T47D (cell line): ENCODE measurements at regions not wholly inside any gene's neighbourhood (a gene's known extent, or its start where the extent isn't known, plus 50 kb on each side); places are given as distances from the start of the nearest gene placed in this dataset.
"Not testable (repeated sequence)": the region's sequence is repeated elsewhere in the genome, so short reads cannot be mapped to it uniquely, and the experiment has no call there.

Source experiments
- DNase-seq, 2 experiments: peaks; one replicate each; pipeline versions ENCODE4 v3.0.0 to v3.0.0-alpha.2; 2011 to 2012; ENCODE audit warnings: low read depth in 1 of 2, low spot score in 1 of 2
- JUND ChIP-seq: IDR thresholded peaks from 2 replicates; pipeline ENCODE4 v1.6.1; 2012; ENCODE audit warnings: low read depth
- in situ Hi-C: cut with HindIII; loops from 2 replicates; pipeline ENCODE4 v1.10.0; 2016; ENCODE audit warnings: low sequenced_read_pairs, low pct_unique_long_range_greater_than_20kb

DNA sequence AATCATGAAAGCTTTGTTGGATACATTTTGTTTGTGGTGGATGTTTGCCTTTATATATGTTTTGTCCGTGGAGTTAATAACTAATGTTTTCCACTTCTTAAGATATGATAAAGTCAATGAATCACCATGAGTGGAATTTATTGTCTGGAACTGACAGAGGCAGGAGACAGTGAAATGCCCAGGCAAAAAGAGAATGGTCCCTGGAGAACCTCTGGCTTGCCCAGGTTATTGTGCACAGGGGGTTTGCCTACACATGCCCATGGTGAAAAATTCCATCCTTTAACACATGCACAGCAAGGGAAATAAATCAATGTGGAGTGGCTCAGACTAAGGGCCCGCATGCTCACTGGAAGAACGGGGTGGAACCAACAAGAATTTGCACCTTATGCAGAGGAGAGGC is 964.3 kb upstream of the GRIA3 start:
- DNase-seq, result no peak
- in situ Hi-C loops, result no loop called here
- no peak for TF ChIP-seq JUND

- in situ Hi-C loops, result no loop called here
- DNase-seq, result no peak
- TF ChIP-seq JUND, result no peak
Measured at GRCh38 chrX:122220644-122221373, 963.3 kb upstream of the GRIA3 start.

GRCh38 chrX:122221810-122222209 is 962.3 kb upstream of the GRIA3 start:
- in situ Hi-C loops, DNase-seq: not testable (repeated sequence)

DNA sequence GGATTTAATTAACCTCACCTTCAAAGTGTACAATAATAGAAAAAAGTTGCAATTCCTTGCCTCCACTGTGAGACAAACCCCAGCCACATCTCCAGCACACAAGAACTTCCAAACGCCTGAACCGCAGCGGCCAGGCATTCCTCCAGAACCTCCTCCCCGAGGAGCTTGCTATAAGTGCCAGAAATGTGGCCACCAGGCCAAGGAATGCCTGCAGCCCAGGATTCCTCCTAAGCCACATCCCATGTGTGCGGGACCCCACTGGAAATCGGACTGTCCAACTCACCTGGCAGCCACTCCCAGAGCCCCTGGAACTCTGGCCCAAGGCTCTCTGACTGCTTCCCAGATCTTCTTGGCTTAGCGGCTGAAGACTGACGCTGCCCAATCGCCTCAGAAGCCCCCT is 959.9 kb upstream of the GRIA3 start:
- in situ Hi-C loops, DNase-seq: not testable (repeated sequence)

GRCh38 chrX:122238801-122239200 is 945.3 kb upstream of the GRIA3 start:
- in situ Hi-C loops, result no loop called here
- no peak for TF ChIP-seq JUND
- DNase-seq, result no peak

DNA sequence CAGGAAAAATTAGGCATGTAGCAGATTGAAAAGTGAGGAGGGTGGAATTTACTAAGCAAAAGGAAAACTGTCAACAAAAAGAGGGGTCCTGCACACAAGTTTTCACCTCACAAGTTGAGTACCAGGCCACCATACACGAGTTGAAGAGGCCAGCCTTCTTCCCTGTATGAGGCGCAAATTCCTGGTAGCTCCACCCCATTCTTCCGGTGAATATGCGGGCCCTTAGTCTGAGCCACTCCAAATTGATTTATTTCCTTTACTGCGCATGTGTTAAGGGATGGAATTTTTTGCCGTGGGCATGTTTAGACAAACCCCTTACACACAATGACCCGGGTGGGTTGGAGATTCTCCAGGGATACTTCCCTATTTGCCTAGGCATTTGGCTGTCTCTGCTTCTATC is 942.1 kb upstream of the GRIA3 start:
- in situ Hi-C loops, result no loop called here
- DNase-seq, result no peak
- TF ChIP-seq JUND, result no peak

DNA sequence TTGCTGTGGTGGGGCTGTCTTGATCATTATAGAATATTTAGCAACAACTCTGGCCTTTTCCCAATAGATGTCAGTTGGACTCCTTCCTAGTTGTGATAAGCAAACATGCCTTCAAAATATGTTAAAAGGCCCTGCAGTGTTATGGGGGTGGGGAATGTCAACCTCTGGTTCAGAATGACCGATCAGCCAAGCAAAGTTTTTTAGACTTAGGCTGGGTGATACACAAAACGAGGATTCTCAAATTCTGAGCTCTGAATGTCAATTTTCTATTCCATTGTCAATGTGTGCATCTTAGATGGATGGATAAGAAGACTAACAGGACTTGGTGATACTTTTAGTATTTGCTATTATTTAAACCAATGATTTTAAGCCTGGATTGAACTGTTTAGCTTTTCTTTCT is 940.0 kb upstream of the GRIA3 start:
- in situ Hi-C loops, result no loop called here
- DNase-seq, result no peak

DNA sequence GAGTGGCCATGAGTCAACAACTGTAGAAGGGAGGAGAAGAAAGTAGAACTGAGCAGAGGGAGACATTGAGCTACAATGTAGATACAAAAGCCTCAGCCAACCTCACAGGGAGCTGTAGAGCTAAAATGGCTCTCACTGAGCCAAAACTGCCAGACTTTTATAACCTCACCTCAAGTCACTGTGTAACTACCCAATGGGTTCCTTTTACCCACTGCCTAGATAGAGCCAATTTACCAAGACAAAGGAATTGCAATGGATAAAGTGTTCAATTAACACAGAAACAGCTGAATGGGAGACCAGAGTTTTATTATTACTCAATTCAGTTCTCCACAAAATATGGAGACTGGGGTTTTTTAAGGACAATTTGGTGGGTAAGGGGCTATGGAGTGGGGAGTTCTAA is 938.9 kb upstream of the GRIA3 start:
- no peak for DNase-seq
- TF ChIP-seq JUND, result no peak
- in situ Hi-C loops, result no loop called here

More for the DNA sequence above, 940.0 kb upstream of the GRIA3 start:
- TF ChIP-seq JUND, result no peak

GRCh38 chrX:122245943-122246342 is 938.1 kb upstream of the GRIA3 start:
- in situ Hi-C loops, result no loop called here
- TF ChIP-seq JUND, result no peak
- no peak for DNase-seq

GRCh38 chrX:122246937-122247336 is 937.1 kb upstream of the GRIA3 start:
- in situ Hi-C loops, result no loop called here
- DNase-seq, result no peak
- TF ChIP-seq JUND, result no peak

DNA sequence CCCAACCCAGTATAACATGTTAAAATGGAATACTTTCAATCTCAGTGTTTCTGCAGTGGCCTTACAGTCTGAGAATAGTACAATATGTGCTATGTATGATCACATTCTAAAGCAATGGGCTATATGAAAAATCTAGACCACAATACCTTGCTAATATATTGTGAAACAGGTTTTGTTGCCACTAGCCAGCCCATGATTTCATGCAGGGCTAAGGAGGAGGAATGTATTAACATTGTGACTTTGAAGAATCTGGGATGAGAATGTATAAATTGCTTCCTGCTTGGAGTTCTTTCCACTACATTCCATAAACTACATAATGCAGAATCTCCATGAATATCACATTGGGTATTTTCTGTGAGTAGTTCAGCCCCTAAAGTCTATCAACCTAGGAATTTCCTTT is 935.4 kb upstream of the GRIA3 start:
- DNase-seq, result no peak
- in situ Hi-C loops, result no loop called here
- TF ChIP-seq JUND, result no peak

DNA sequence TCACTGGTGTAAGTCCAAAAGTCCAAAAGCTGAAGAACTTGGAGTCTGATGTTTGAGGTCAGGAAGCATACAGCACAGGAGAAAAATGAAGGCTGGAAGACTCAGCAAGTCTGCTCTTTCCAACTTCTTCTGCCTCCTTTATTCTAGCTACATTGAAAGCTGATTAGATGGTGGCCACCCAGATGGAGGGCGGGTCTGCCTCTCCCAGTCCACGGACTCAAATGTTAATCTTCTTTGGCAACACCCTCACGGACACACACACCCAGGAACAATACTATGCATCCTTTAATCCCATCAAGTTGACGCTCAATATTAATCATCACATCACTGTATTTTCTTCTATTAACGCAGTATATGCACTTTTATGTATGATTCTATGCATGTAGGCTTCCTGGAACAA is 931.6 kb upstream of the GRIA3 start:
- no peak for TF ChIP-seq JUND
- in situ Hi-C loops, result no loop called here

DNA sequence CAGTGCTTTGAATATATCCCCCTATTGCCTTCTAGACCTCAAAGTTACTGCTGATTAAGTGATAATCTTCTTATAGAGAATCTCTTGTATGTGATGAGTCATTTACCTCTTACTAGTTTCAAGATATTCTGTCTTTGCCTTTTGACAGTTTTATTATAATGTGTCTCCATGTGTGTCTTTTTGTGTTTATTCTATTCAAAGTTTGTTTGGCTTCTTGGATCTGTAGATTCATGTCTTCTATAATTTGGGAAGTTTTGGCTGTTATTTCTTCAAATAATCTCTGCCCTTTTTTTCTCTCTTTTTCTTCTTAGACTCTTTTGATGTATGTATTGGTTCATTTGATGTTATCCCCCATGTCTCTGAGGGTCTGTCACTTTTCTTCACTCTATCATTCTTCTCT is 915.7 kb upstream of the GRIA3 start:
- in situ Hi-C loops, result no loop called here
- no peak for DNase-seq
- TF ChIP-seq JUND, result no peak

More for the DNA sequence above, 931.6 kb upstream of the GRIA3 start:
- no peak for DNase-seq

- TF ChIP-seq JUND, result no peak
- in situ Hi-C loops, result no loop called here
- DNase-seq, result no peak
Measured at GRCh38 chrX:122269243-122269781, 914.8 kb upstream of the GRIA3 start.
